Ovary (tissue), 7 donors: ENCODE measurements at regions not wholly inside any gene's neighbourhood (a gene's known extent, or its start where the extent isn't known, plus 50 kb on each side); places are given as distances from the start of the nearest gene placed in this dataset.

ENCODE experiments used
- DNase-seq, 5 donors: peaks; one replicate each; pipeline ENCODE4 v3.0.0-alpha.2; 2019 to 2020
- H3K27ac ChIP-seq, 2 donors: fragments of 200-600 bp; one replicate each; pipeline versions ENCODE4 v1.5.1 to v1.8.0; 2019 to 2022
- H3K27me3 ChIP-seq: fragments of 200-600 bp; one replicate; pipeline ENCODE4 v1.8.0; 2022
- H3K36me3 ChIP-seq: fragments of 200-600 bp; sonication (generic); one replicate; pipeline ENCODE4 v1.5.1; 2019
- H3K4me1 ChIP-seq: one replicate; pipeline ENCODE4 v1.8.1; 2013; ENCODE audit warnings: mild to moderate bottlenecking, moderate library complexity; ENCODE audit not compliant: insufficient read depth
- H3K4me3 ChIP-seq: fragments of 200-600 bp; sonication (generic); one replicate; pipeline ENCODE4 v1.5.1; 2017
- H3K9me3 ChIP-seq, 2 donors: fragments of 200-600 bp in 1 of 2; sonication (generic) in 1 of 2; one replicate each; pipeline versions ENCODE4 v1.5.1 to v1.8.1; 2013 to 2019; ENCODE audit warnings: mild to moderate bottlenecking in 1 of 2, moderate library complexity in 1 of 2
- EP300 ChIP-seq: sonication (generic); formaldehyde crosslinking; IDR thresholded peaks from one replicate; pipeline ENCODE4 v1.6.1; 2017; ENCODE audit warnings: antibody characterized with exemption
- POLR2A ChIP-seq: fragments of 450-650 bp; IDR thresholded peaks from one replicate; pipeline ENCODE4 v1.6.1; 2017; ENCODE audit warnings: antibody characterized with exemption, mild to moderate bottlenecking, moderate library complexity
- WGBS, 3 donors: extraction: QIAGEN DNeasy Blood & Tissue Kit in 1 of 3; methylation state at CpG; one replicate each; pipeline versions ENCODE4 v1.1.5 to v1.1.7; 2013 to 2017; 5-methylcytosine and 5-hydroxymethylcytosine counted together
- intact Hi-C, 4 donors: fragments of 100-400 bp; cut with DNase I; formaldehyde crosslinking; loops; one replicate each; pipeline versions ENCODE4 v1.11.0 to v1.15.1; 2022 to 2023
- TF ChIP-seq, protein P1 (sequence below), 3 donors: fragments of 450-650 bp in 2 of 3; fragments of 200-600 bp in 1 of 3; IDR thresholded peaks; one replicate each; pipeline versions ENCODE4 v1.5.1 to v1.8.0; 2016 to 2022; ENCODE audit warnings: antibody characterized with exemption in 3 of 3, mild to moderate bottlenecking in 1 of 3
- donor health status: DM: no; HTN: no; CAD: no; lungs with moderate emphysema.
- donor health status: DM: no; HTN: no; CAD: no.
- donor health status: Bipolar disorder and iron deficiency.
- donor health status: DM: no; HTN: no; CAD: no.
- donor health status: DM: yes; HTN: yes; CAD: no.

DNA sequence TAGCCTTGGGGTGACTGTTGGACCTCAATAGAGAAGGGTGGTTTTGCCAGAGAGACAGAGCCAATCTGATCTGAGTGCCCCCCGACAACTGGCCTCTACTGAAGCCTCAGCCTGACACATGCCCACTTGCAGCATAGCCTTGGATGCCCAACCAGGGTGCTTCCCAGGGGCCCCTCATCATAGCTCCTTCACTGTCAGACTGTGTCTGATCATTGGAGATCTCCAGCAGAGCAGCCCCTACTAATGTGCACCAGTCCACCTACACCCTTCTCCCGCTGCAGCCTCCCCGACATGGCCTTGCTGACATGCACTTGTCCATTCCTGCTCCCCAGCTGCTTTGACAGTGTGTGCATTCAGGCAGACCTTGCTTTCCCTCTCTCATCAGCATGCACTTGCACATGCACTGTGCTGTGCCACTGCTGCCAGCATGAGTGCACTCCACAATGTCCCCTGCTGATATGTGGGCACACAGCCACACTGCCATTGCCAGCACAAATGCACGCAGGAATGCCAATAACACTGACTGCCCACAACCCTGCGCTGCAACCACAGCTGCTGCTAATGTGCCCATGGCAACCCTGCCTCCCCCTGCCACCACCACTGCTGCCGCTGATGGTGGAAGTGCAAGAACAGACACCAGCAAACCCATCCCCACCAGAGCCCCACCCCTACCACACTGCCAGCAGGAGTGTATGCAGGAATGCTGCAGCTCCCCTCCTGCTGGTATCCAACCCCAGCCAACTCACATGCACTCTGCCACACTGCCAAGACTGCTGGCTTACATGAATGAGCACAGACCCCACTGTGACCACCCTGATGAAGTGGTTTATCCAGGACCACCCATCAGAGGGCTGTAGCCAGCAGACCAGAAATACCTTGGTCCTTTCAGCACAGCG lies 68.1 kb upstream of the ZMAT1 start:
- no peak for DNase-seq
- Histone ChIP-seq H3K9me3 (no peaks in the 10 kb centered on the region), H3K27me3 (no peaks in the 10 kb centered on the region), H3K36me3 (no peaks in the 10 kb centered on the region), H3K4me1 (no peaks in the 10 kb centered on the region), H3K27ac (no peak overlapping the region), H3K4me3 (no peak overlapping the region)
- WGBS, 3 donors, result 68 to 78% (median 71%) methylated on average over 7 of the region's 7 CpGs
- intact Hi-C loops, result no loop called here
- TF ChIP-seq, protein P1, sequence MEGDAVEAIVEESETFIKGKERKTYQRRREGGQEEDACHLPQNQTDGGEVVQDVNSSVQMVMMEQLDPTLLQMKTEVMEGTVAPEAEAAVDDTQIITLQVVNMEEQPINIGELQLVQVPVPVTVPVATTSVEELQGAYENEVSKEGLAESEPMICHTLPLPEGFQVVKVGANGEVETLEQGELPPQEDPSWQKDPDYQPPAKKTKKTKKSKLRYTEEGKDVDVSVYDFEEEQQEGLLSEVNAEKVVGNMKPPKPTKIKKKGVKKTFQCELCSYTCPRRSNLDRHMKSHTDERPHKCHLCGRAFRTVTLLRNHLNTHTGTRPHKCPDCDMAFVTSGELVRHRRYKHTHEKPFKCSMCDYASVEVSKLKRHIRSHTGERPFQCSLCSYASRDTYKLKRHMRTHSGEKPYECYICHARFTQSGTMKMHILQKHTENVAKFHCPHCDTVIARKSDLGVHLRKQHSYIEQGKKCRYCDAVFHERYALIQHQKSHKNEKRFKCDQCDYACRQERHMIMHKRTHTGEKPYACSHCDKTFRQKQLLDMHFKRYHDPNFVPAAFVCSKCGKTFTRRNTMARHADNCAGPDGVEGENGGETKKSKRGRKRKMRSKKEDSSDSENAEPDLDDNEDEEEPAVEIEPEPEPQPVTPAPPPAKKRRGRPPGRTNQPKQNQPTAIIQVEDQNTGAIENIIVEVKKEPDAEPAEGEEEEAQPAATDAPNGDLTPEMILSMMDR (IDR thresholded peaks at IDR 0.05), result no peak
- TF ChIP-seq POLR2A (no peak), EP300 (no peak)

DNA sequence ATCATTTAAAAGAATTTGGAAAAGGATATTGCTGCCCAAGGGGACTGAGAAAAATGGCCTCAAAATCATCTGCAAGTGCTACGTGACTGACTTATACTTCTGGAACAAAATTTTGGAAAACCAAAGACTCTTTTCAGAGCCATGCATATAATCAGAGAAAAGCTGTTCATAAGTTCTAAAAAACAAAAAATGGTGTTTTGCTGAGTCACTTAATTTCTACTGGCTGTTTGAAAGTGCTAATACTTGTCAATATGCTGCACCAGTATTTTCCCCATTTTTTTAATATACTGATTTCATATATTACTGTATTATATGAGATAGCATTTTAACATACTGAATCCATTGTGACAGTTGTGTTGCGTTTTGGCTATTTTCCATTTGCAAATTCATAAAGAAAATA lies 61.5 kb upstream of the ZMAT1 start:
- intact Hi-C loops, result no loop called here
- Histone ChIP-seq H3K9me3 (no peaks in the 10 kb centered on the region), H3K27me3 (no peaks in the 10 kb centered on the region), H3K4me3 (no peak overlapping the region), H3K27ac (no peak overlapping the region), H3K36me3 (no peaks in the 10 kb centered on the region), H3K4me1 (no peaks in the 10 kb centered on the region)
- WGBS, 3 donors, result 72 to 76% (median 72%) methylated on average over 2 of the region's 2 CpGs
- no peak for DNase-seq
- TF ChIP-seq EP300 (no peak), POLR2A (no peak)
- TF ChIP-seq, protein P1 (IDR thresholded peaks at IDR 0.05), result no peak

DNA sequence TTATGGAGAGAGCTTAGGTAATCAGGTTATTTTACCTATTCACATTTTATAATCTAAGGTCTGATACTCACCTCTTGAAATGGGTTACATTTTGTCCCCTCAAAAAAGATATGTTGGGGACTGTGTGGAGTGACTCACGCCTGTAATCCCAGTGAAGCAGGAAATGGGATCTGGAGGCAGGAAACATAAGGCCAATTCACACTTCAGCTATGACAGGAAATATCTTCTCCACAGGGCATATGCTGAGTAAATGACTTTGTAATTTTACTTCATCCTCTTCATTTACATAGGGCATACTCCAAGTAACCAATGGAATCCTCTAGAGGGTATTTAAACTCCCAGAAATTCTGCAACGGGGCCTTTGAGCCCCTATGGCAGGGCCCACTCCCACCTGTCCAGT lies 54.8 kb upstream of the ZMAT1 start:
- TF ChIP-seq, protein P1 (IDR thresholded peaks at IDR 0.05), result no peak
- no peak for TF ChIP-seq POLR2A
- no peak for TF ChIP-seq EP300
- no peaks in the 10 kb centered on the region for H3K27me3 ChIP-seq
- intact Hi-C loops, result no loop called here
- 35 to 55% (median 41%) methylated on average over 2 of the region's 2 CpGs for WGBS, 3 donors
- no peaks in the 10 kb centered on the region for H3K36me3 ChIP-seq
- DNase-seq, result no peak
- no peak overlapping the region for H3K27ac ChIP-seq
- H3K4me1 ChIP-seq, result no peaks in the 10 kb centered on the region
- H3K4me3 ChIP-seq, result no peak overlapping the region
- no peaks in the 10 kb centered on the region for H3K9me3 ChIP-seq
